Esophagus squamous epithelium (tissue), 5 donors: ENCODE measurements at regions not wholly inside any gene's neighbourhood (a gene's known extent, or its start where the extent isn't known, plus 50 kb on each side); places are given as distances from the start of the nearest gene placed in this dataset.

Experiments used
- DNase-seq: peaks from one replicate; lab custom pipeline; 2025; lab: John Stamatoyannopoulos, UW
- H3K27ac ChIP-seq, 4 donors: fragments of 200-600 bp; sonication (generic); one replicate each; pipeline ENCODE4 v1.5.1; 2016 to 2019; ENCODE audit warnings: mild to moderate bottlenecking in 1 of 4
- H3K27me3 ChIP-seq, 4 donors: fragments of 200-600 bp; sonication (generic); 1 replicate in 3 of 4; 2 replicates in 1 of 4; pipeline versions ENCODE4 v1.5.1 to v1.6.0; 2017 to 2021; ENCODE audit warnings: antibody characterized with exemption in 1 of 4
- H3K36me3 ChIP-seq, 3 donors: fragments of 200-600 bp; sonication (generic); one replicate each; pipeline ENCODE4 v1.5.1; 2016 to 2019
- H3K4me1 ChIP-seq, 3 donors: fragments of 200-600 bp; sonication (generic); one replicate each; pipeline ENCODE4 v1.5.1; 2017 to 2019
- H3K4me3 ChIP-seq, 4 donors: fragments of 200-600 bp; sonication (generic); 1 replicate in 3 of 4; 2 replicates in 1 of 4; pipeline ENCODE4 v1.5.1; 2016 to 2019; ENCODE audit warnings: mild to moderate bottlenecking in 2 of 4, moderate library complexity in 1 of 4
- H3K9me3 ChIP-seq, 3 donors: fragments of 200-600 bp; sonication (generic); one replicate each; pipeline ENCODE4 v1.5.1; 2016 to 2019
- CTCF ChIP-seq, 6 experiments: fragments of 450-650 bp in 4 of 6; fragments of 200-600 bp in 2 of 6; sonication (generic) in 2 of 6; IDR thresholded peaks; one replicate each; pipeline ENCODE4 v1.5.1; 2016 to 2019; ENCODE audit warnings: antibody characterized with exemption in 6 of 6, mild to moderate bottlenecking in 4 of 6, moderate library complexity in 4 of 6
- POLR2A ChIP-seq, 4 donors: fragments of 450-650 bp; IDR thresholded peaks; one replicate each; pipeline ENCODE4 v1.6.1; 2017; ENCODE audit warnings: antibody characterized with exemption in 4 of 4, mild to moderate bottlenecking in 4 of 4, moderate library complexity in 3 of 4
- WGBS, 2 donors: methylation state at CpG; one replicate each; pipeline ENCODE4 v1.1.5; 2018; 5-methylcytosine and 5-hydroxymethylcytosine counted together
- intact Hi-C: fragments of 100-400 bp; cut with DNase I; formaldehyde crosslinking; loops from one replicate; pipeline ENCODE4 v1.15.0; 2022
- donor health status: DM: yes; HTN: yes; CAD: no.

- Histone ChIP-seq H3K36me3 (no peaks in the 10 kb centered on the region), H3K4me3 (no peak overlapping the region), H3K27ac (no peak overlapping the region), H3K4me1 (no peaks in the 10 kb centered on the region), H3K9me3 (no peaks in the 10 kb centered on the region), H3K27me3 (no peaks in the 10 kb centered on the region)
- 92 to 94% methylated on average over 3 of the region's 3 CpGs for WGBS, 2 donors
- intact Hi-C loops = no loop called here
- DNase-seq = no peak
- TF ChIP-seq POLR2A (IDR thresholded peaks at IDR 0.05) (no peak), CTCF (IDR thresholded peaks at IDR 0.05) (no peak)
Measured at GRCh38 chr5:19247302-19247701, 740.7 kb downstream of the CDH18 start.

GRCh38 chr5:19256036-19256435 lies 732.0 kb downstream of the CDH18 start:
- intact Hi-C loops = no loop called here
- TF ChIP-seq POLR2A (IDR thresholded peaks at IDR 0.05) (no peak), CTCF (IDR thresholded peaks at IDR 0.05) (no peak)
- WGBS, 2 donors = 25 to 44% methylated on average over 1 of the region's 1 CpG
- Histone ChIP-seq H3K9me3 (no peaks in the 10 kb centered on the region), H3K4me1 (no peaks in the 10 kb centered on the region), H3K4me3 (no peak overlapping the region), H3K27me3 (no peaks in the 10 kb centered on the region), H3K27ac (no peak overlapping the region), H3K36me3 (no peaks in the 10 kb centered on the region)
- no peak for DNase-seq

GRCh38 chr5:19258686-19259085 lies 729.3 kb downstream of the CDH18 start:
- TF ChIP-seq POLR2A (IDR thresholded peaks at IDR 0.05) (no peak), CTCF (IDR thresholded peaks at IDR 0.05) (no peak)
- DNase-seq = no peak
- no peak overlapping the region for H3K4me3 ChIP-seq
- no peaks in the 10 kb centered on the region for H3K36me3 ChIP-seq
- no peaks in the 10 kb centered on the region for H3K27me3 ChIP-seq
- no peak overlapping the region for H3K27ac ChIP-seq
- H3K4me1 ChIP-seq = no peaks in the 10 kb centered on the region
- intact Hi-C loops = no loop called here
- no peaks in the 10 kb centered on the region for H3K9me3 ChIP-seq

- no peak overlapping the region for H3K4me3 ChIP-seq
- no peak overlapping the region for H3K27ac ChIP-seq
- no peaks in the 10 kb centered on the region for H3K4me1 ChIP-seq
- no peak for DNase-seq
- no peak for TF ChIP-seq CTCF (IDR thresholded peaks at IDR 0.05)
- TF ChIP-seq POLR2A (IDR thresholded peaks at IDR 0.05) = no peak
- H3K27me3 ChIP-seq = no peaks in the 10 kb centered on the region
- H3K36me3 ChIP-seq = no peaks in the 10 kb centered on the region
- intact Hi-C loops = no loop called here
- no peaks in the 10 kb centered on the region for H3K9me3 ChIP-seq
- WGBS, 2 donors = 89% methylated on average over 4 of the region's 4 CpGs
Measured at GRCh38 chr5:19261879-19262278, 726.1 kb downstream of the CDH18 start.

GRCh38 chr5:19264821-19265220 lies 723.2 kb downstream of the CDH18 start:
- intact Hi-C loops = no loop called here
- H3K36me3 ChIP-seq = no peaks in the 10 kb centered on the region
- 86 to 92% methylated on average over 2 of the region's 2 CpGs for WGBS, 2 donors
- no peak for DNase-seq
- TF ChIP-seq POLR2A (IDR thresholded peaks at IDR 0.05) = no peak
- TF ChIP-seq CTCF (IDR thresholded peaks at IDR 0.05) = no peak
- H3K4me3 ChIP-seq = no peak overlapping the region
- H3K4me1 ChIP-seq = no peaks in the 10 kb centered on the region
- H3K9me3 ChIP-seq = no peaks in the 10 kb centered on the region
- H3K27ac ChIP-seq = no peak overlapping the region
- no peaks in the 10 kb centered on the region for H3K27me3 ChIP-seq
